Calu3 (cell line): ENCODE measurements at regions not wholly inside any gene's neighbourhood (a gene's known extent, or its start where the extent isn't known, plus 50 kb on each side); places are given as distances from the start of the nearest gene placed in this dataset.

Experiments
- BruUV-seq: library from RNA; stranded (reverse); fragments of 400-500 nt; replicated peaks from 2 replicates; lab custom pipeline; 2021; lab: Mats Ljungman, UMichigan
- CTCF ChIA-PET: fragments of 300-600 bp; sonication (Branson Sonifier 250); formaldehyde crosslinking; loops from one replicate; lab custom pipeline; 2022; ENCODE audit warnings: antibody characterized with exemption; lab: Charles Lee
- DNase-seq: peaks from one replicate; pipeline ENCODE4 v3.0.0; 2022
- H3K27ac Mint-ChIP-seq: one replicate; pipeline ENCODE4 v1.8.0; 2022; ENCODE audit warnings: mixed read lengths; ENCODE audit not compliant: unreplicated experiment
- H3K27me3 Mint-ChIP-seq: one replicate; pipeline ENCODE4 v1.8.0; 2022; ENCODE audit warnings: mixed read lengths; ENCODE audit not compliant: unreplicated experiment
- H3K36me3 Mint-ChIP-seq: one replicate; pipeline ENCODE4 v1.8.0; 2022; ENCODE audit warnings: mild to moderate bottlenecking, moderate library complexity, mixed read lengths; ENCODE audit not compliant: insufficient read depth, unreplicated experiment
- H3K4me1 Mint-ChIP-seq: one replicate; pipeline ENCODE4 v1.8.0; 2022; ENCODE audit warnings: mild to moderate bottlenecking, low read depth, mixed read lengths; ENCODE audit not compliant: unreplicated experiment
- H3K4me3 Mint-ChIP-seq: one replicate; pipeline ENCODE4 v1.8.0; 2022; ENCODE audit warnings: mild to moderate bottlenecking, low read depth, moderate library complexity, mixed read lengths; ENCODE audit not compliant: unreplicated experiment
- H3K9me3 Mint-ChIP-seq: one replicate; pipeline ENCODE4 v1.8.0; 2022; ENCODE audit warnings: low read depth, mixed read lengths; ENCODE audit not compliant: unreplicated experiment
- intact Hi-C: fragments of 100-400 bp; cut with micrococcal nuclease; formaldehyde crosslinking; loops from one replicate; pipeline ENCODE4 v1.10.0; 2022; ENCODE audit not compliant: unreplicated experiment
- TF ChIP-seq, protein P1 (sequence below): fragments of 200-600 bp; IDR thresholded peaks from one replicate; pipeline ENCODE4 v1.8.0; 2022; ENCODE audit warnings: antibody characterized with exemption; ENCODE audit not compliant: unreplicated experiment

DNA sequence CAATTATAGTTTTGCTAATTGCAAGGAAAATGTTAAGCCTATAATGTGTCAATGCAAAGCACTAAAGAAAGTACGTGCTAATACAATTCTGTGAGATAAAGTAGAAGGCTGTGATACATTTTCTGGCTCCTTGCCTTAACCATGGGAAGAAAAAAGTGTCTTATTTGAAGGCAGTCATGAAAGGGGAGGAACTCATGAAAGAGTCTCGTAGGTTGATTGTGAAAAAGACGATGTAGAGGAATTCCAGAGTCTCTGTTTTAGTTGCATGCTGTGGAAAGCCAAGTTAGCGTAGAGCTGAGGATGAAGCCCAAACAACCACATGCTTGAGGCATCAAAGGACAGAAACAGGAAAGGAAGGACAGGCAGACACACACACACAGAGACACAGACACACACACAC, 214.1 kb downstream of the MEIS1 start:
- no TSS peak for BruUV-seq
- no peak overlapping the region for H3K4me3 Mint-ChIP-seq
- intact Hi-C loops = no loop called here
- no peaks in the 10 kb centered on the region for H3K9me3 Mint-ChIP-seq
- TF ChIP-seq, protein P1, sequence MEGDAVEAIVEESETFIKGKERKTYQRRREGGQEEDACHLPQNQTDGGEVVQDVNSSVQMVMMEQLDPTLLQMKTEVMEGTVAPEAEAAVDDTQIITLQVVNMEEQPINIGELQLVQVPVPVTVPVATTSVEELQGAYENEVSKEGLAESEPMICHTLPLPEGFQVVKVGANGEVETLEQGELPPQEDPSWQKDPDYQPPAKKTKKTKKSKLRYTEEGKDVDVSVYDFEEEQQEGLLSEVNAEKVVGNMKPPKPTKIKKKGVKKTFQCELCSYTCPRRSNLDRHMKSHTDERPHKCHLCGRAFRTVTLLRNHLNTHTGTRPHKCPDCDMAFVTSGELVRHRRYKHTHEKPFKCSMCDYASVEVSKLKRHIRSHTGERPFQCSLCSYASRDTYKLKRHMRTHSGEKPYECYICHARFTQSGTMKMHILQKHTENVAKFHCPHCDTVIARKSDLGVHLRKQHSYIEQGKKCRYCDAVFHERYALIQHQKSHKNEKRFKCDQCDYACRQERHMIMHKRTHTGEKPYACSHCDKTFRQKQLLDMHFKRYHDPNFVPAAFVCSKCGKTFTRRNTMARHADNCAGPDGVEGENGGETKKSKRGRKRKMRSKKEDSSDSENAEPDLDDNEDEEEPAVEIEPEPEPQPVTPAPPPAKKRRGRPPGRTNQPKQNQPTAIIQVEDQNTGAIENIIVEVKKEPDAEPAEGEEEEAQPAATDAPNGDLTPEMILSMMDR = no peak
- no peaks in the 10 kb centered on the region for H3K27me3 Mint-ChIP-seq
- no peaks in the 10 kb centered on the region for H3K36me3 Mint-ChIP-seq
- H3K4me1 Mint-ChIP-seq = peaks cover 9% of the 10 kb centered on the region
- DNase-seq = no peak
- CTCF ChIA-PET = no interaction called here
- H3K27ac Mint-ChIP-seq = no peak overlapping the region

DNA sequence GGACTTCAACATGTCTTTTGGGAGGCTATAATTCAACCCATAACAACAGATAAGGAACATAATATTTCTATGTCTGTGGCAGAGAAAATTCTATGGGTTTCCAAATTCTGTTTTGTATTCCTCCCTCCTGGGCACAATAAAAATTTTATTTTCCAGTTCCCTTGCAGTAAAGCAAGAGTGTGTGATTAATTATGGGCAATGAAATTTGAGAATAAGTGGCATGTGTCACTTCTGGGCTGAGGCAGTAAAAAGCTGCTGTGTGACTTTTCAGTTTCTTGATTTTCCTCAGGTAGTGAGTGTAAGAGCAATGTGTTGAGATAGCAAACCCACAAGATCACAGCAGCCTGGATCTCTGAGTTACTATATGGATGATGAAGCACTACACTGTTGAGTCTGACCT, 216.4 kb downstream of the MEIS1 start:
- TF ChIP-seq, protein P1 = no peak
- Mint-ChIP-seq H3K27me3 (no peaks in the 10 kb centered on the region), H3K36me3 (no peaks in the 10 kb centered on the region), H3K4me3 (no peak overlapping the region), H3K9me3 (no peaks in the 10 kb centered on the region), H3K27ac (no peak overlapping the region), H3K4me1 (peaks cover 9% of the 10 kb centered on the region)
- no TSS peak for BruUV-seq
- DNase-seq = no peak
- CTCF ChIA-PET = no interaction called here
- intact Hi-C loops = no loop called here

DNA sequence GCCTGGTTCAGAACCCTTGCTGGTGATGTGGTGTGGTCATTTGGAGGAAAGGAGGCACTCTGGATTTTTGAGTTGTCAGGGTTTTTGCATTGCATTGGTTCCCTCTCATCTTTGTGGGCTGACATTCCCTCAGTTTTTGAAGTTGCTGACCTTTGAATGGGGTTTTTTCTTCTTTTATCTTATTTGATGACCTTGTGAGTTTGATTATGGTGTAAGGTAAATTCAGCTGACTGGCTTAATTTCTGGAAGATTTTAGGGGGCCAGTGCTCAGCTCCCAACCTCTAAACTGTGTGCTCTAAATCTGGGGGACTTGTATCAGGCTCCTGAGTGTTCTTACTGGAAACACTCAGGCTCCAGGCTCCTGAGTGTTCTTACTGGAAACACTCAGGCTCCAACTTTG, 225.9 kb downstream of the MEIS1 start:
- no TSS peak for BruUV-seq
- Mint-ChIP-seq H3K9me3 (peaks cover 4% of the 10 kb centered on the region), H3K4me1 (no peaks in the 10 kb centered on the region), H3K27ac (no peak overlapping the region), H3K27me3 (peaks cover 7% of the 10 kb centered on the region), H3K36me3 (no peaks in the 10 kb centered on the region), H3K4me3 (no peak overlapping the region)
- TF ChIP-seq, protein P1 = no peak
- intact Hi-C loops = no loop called here
- CTCF ChIA-PET = no interaction called here
- DNase-seq = no peak

DNA sequence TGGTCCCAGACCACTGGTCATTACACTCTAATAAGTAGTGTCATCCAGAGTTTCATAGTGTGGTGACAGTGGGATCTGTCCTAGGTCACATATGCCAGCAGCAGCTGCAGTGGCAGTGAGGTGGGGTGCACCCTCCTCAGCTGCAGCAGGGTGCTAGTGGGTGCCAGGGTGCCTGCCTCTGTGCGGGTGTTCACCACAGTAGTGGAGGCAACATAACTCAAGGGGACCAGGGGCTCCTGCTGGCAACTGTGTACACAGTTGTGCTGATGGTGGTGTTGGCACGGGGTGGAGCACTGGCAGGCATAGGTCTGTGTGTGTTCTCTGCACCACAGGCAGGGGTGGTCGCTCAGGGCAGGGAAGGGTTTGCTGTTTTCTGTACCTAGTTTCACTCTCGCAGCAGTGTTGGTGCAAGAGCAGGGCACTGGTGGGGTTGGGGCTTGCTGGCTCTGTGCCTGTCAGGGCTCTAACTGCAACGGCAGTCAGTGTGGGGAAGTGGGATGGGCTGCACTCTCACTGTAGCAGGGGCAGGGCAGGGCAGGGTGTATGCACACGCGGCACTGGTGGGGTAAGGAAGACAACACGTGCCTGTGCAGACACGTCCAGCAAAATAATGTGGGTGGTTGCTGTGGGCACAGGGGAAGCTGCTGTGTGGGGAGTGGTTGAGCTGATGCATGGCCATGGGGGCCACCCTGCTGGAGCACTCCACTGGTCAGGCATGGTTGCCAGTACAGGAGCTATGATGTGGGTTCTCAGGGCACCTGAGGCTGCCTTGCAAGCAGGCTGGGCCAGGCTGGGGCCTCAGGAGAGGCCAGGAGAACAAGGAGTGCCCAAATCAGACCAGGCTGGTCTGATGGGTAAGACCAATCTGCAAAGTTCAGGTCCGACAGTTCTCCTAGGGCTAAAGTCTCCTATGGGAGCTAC, 226.6 kb downstream of the MEIS1 start:
- Mint-ChIP-seq H3K4me3 (no peak overlapping the region), H3K9me3 (peaks cover 4% of the 10 kb centered on the region), H3K27me3 (peaks cover 7% of the 10 kb centered on the region), H3K27ac (no peak overlapping the region), H3K36me3 (no peaks in the 10 kb centered on the region), H3K4me1 (no peaks in the 10 kb centered on the region)
- no TSS peak for BruUV-seq
- CTCF ChIA-PET = no interaction called here
- intact Hi-C loops = no loop called here
- TF ChIP-seq, protein P1 = no peak
- DNase-seq = no peak
